ENCODE measurements at regions not wholly inside any gene's neighbourhood (a gene's known extent, or its start where the extent isn't known, plus 50 kb on each side); places are given as distances from the start of the nearest gene placed in this dataset.

DNA sequence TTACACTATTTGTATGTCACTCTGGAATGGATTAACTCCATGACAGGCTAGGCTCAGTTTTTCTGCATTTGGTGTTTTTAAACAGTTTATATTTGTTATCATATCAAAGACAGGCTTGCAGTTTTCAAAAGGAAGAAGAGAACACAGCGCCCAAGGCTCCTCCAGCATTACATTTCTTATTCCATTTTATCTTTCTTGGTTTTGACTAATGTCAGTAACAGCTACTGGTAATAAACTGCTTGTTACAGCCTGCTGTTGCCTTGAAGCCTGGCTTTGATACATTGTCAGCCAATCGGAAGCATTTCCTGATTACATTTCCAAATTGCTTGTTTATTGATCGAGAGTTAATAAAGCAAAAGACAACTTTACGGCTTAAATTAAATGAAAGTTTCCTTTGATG, 166.0 kb upstream of the MDFIC start:
- DNase-seq (ENCODE audit: low read depth in 2 of 2), result no peak

DNA sequence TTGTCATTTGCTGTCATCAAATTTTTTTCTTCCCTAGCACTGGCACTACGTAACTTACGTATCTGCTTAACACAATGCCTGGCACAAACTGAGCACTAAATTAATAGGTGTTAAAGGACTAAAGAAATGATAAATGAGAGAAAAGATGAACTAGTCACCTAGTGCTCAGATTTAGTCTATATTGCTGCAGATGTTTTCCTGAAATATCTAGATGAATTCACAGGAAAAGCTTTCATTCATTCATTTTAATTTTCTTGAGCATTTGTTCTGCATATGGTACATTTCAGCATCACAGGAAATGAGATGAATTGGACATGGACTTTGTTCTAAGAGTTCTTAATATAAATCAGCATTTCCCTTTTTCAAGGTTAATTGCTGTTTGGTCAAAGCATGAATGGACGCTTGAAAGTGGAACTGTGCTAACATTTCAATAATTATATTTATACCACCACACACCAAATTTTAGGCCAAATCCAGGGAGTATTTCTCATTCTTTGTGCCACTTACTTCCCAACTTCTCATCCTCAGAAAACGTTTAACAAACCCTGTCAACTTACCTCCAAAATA, 163.2 kb upstream of the MDFIC start:
- no peak for DNase-seq (ENCODE audit: low read depth in 2 of 2)

DNA sequence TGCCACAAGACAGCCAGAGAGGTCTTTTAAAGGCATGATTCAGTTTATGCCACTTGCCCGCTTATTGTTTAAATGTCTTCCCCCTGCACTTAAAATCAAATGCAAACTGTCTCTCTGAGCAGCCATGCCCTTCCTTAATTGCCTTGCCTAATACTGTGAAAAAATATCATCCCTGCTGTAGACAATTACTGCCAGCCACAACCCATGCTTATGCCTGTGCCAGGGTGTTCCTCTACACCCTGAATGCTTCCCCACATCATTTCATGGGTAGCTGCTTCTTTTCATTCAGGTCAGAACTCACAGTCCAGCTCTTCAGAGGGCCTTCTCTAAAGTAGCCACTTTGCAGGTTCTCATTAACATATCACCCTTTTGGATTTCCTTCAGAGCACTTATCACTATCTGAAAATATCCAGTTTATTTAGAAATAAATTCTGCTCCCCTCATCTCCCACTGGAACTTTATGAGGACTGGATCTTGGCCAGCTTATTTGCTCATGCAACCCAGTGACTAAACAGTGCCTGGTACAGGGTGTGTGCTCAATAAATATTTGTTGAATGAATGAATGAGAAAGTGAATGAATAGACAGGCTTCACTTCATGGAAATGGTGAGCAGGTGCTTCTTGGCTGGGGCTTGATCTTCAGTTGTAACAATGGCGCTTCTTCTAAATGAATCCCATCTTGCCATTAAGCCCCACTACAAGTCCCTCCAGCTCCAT, 162.4 kb upstream of the MDFIC start:
- no peak for DNase-seq (ENCODE audit: low read depth in 2 of 2)

DNA sequence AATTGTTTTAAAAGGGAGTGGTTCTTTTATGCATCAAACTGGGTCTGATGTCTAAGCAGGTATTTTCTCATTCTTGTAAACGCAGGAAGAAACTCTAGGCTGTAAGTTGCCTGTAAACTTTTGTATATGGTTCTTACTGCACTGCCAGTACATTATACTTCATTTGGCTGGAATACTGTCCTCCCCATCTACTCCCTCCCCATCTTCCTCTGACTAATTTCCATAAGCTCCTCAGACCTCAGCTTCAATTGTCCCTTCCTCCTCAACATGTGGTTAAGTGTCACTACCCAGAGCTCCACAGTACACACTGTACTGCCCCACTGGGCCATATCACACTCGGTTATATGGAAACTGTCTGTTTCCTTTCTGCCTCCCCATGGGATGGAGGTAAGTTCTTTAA, 161.4 kb upstream of the MDFIC start:
- DNase-seq (ENCODE audit: low read depth in 2 of 2), result no peak

DNA sequence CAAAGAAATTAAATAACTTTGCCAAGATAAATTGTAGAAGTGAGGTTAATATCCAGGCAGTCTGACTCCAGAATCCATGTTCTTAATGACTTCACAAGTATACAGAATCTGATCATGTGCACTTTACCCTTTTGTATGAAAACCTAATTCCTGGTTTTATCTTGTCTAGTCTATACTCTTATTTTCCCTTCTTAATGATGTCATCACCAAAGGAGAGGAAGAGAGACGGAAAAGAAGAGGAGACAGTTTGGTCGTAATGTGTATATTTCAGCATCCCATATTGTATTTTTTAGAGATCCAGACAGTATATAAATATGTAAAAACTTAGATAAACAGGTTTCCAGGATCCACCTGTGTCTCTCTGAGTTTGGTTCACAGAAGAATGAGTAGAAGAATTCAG, 159.9 kb upstream of the MDFIC start:
- no peak for DNase-seq (ENCODE audit: low read depth in 2 of 2)

DNA sequence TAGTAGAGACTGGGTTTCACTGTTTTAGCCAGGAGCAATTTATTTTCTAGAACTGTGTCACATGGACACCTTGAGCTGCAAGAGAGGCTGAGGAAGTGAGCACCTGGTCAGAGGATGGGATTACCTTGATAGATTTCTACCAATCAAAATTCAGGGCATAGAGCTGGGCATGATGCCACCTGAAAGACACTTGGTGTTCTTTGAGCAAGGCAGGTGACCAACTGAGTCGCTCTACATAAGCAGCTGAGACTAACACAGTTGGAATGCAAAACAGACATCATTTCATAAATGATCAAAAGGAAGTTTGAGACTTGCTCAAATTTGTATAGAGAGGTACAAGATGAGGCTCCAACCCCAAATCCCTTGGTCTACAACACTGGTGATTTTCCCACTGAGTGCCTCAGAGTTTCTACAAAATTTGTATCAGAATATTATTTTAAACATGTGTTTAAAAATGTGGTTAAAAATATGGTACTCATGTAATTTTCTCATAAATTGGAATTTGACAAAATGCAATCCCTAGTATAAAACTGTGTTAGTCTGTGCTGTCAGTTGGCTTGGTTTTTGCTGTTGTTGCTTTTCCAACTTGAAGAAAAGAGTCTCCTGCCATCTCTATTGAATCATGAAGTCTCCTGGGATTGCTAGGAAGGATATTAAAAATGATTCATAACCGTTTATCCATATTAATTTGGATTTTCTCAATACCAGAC, 156.4 kb upstream of the MDFIC start:
- no peak for DNase-seq (ENCODE audit: low read depth in 2 of 2)

DNA sequence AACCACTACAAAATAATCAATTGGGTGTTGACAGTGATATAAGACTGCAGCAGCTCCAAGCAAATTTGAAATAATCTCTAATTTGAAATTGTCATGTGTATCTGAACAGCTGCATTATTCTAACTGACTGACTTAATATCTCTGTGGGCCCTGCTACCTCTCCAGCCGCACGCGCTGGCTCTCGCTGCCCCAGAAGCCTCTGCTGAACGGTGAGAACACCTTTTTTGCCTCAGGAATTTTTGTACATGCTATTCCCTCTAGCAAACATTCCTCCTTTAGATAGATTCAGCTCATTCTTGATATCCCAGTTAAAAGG, 155.9 kb upstream of the MDFIC start:
- DNase-seq (ENCODE audit: low read depth in 2 of 2), result no peak

DNA sequence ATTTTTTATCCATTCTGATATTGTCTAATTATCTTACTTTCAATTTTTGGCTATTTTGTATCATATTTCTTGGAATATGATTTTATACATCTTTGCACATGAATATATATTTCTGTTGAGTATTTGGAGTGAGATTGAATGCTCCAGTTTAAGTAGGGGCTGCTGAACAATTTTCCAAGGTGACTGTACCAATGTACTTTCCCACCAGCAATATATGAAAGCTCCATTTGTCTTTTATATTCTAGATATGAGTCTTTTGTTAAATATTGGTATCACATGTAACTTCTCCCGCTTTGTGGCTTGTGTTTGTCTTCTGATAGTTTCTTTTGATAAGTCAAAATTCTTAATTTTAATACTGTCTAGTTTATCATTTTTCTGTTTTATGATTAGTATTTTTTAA, 144.6 kb upstream of the MDFIC start:
- no peak for DNase-seq (ENCODE audit: low read depth in 2 of 2)

DNA sequence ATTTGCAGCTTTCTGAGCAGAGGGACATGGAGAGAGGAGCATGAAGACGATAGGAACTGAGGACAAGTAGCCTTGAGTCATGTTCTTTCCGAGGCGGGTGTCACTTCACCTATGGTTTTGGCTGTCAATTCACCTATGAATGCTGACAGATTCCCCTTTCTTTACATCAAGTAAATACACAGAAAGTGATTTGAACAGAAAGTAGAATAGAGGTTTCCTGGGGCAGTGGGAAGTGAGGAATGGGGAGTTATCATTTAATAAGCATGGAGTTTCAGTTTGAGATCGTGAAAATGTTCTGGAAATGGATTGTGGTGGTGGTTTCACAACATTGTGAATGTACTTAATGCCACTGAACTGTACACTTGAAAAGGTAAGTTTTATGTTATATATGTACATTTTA, 138.4 kb upstream of the MDFIC start:
- DNase-seq (ENCODE audit: low read depth in 2 of 2), result no peak

DNA sequence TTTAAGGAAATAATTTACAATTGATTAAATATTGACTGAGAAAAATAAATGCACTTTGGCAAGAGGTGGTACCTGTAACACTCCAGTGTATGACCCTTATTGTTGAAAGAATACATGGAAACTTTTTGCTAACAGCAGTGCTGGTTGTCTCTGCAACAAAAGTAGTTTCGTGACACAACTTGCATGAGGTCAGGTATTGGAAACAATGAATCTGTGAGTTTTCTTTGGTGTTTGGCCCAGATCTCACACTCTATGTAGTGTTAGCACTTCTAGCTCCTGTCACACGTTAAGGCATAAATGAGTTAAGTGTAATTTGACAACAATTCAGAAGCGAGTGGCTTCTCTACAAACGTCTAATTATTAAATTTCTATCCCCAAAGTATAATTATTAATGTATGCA, 137.7 kb upstream of the MDFIC start:
- DNase-seq (ENCODE audit: low read depth in 2 of 2), result no peak

DNA sequence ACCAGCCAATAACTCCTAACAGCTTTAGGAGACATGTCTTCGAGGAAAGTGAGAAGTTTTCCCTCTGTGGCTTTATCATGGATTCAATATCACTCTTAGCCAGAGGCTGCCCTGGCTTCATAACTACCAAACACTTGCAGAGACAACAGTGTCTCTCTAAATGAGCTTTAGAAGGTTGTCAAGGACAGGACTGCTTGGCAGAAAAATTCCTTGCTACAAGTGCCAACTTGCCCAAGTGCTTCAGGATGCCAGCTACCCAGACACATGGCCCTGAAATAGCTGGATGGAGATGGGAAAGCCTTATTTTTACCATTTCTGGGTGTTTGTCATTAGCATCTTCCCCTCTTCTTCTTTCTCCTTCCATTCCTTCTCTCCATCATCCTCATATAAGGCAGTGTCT, 137.1 kb upstream of the MDFIC start:
- no peak for DNase-seq (ENCODE audit: low read depth in 2 of 2)

DNA sequence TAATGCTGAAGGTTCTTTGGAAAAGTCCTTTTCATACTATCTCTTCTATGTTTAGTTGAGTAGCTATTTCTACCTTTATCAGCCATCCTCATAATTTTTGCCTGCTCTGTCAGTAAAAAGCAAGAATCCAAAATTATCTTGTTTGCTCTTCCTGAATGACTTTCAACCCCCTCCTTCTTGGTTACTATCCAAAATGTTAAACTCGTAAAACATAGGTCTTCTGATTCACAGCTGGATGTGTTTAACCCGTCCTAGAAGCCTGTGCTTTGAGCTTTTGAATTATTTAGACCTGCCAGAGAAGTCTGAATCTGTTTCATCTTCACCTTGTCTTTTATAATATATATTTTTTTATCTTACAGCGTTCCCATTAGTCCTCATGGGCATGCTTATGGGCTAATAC, 136.4 kb upstream of the MDFIC start:
- DNase-seq (ENCODE audit: low read depth in 2 of 2), result no peak

DNA sequence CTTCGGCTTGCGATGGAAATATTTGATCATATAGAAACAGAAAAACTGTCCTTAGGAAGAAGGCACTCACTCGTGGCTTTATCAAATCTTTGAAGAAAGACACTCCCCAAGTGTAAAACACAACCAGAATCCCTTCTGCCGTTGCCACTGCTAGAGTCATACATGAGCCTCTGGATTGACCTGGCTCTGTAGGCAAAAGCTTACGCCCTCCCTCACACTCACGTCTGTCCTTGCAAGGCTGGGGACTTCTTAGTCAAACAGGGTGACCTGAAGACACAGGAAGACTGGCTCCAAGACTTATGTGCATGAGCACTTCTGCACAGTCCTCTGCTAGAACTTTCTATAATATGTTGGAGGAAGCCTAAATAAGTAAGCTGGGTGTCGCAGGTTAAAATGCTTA, 135.4 kb upstream of the MDFIC start:
- DNase-seq (ENCODE audit: low read depth in 2 of 2), result no peak

DNA sequence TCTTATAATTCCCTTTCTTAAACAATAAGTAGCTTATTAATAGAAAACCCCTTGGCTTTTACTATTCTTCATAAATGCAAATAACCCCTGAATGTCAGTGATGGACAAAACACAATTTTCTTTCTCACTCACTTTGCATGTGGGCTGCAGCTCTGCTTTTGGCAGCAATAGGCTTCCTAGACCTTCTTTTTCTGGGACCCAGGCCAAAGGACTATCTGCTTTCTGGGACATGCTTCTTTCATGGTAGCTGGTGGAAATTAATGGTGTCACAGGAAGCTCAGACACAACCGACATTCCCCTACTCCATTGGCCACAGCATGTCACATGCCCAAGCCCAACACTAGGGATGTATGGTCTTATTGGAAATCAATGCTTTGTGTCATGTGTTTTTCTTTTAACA, 134.3 kb upstream of the MDFIC start:
- no peak for DNase-seq (ENCODE audit: low read depth in 2 of 2)

DNA sequence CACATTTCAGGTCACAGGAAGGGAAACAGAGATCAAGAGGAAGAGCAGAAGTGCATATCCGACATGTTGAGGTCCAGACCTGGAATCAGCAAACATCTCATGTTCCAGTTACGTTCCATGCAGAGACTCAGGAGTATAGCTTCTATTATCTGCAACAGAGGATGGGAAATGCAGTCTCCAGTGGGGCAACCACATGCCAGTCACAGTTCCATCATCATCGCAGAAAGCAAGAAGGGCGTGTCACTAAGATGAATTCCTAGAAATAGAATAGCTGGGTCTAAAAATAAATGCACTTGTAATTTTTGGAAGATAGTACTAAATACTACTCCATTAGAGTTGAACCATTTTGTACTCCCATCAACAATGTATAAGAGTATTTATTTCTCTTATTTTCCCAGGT, 133.2 kb upstream of the MDFIC start:
- DNase-seq (ENCODE audit: low read depth in 2 of 2), result no peak

DNA sequence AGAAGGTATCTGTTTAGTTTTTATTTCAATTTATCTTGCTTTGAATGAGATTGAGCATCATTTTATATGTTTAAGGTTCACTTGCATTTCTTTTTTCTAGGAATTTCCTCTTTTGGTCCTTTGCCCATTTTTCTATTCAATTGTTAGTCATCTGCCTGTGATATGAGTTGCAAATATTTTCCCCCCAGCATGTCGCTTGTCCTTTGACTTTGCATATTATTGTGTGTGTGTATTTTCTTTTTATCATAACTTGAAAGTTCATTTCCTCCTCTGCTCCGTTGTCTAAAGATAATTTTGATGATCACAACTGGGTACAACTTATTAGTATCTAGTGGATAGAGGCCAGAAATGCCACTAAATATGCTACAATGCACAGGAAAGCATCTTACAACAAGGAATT, 132.7 kb upstream of the MDFIC start:
- DNase-seq (ENCODE audit: low read depth in 2 of 2), result no peak

DNA sequence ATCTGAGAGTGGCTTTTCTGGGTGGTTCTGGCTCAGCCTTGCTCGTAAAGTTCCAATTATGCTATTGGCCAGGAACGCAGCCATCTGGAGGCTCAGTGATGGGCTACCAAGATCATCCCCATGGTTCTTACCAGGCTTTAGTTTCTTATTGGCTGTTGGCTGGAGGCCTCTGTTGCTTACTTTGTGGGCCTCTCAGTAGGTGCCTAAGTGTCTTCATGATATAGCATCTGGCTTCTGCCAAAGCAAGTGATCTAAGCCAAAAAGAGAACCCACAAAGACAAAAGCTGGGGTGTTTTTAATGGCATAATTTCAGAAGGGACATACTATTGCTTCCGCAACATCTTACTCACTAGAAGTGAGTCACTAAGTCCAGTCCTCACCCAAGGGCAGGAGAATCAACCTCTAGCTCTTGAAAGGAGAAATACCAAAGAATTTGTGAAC, 132.0 kb upstream of the MDFIC start:
- no peak for DNase-seq (ENCODE audit: low read depth in 2 of 2)

DNA sequence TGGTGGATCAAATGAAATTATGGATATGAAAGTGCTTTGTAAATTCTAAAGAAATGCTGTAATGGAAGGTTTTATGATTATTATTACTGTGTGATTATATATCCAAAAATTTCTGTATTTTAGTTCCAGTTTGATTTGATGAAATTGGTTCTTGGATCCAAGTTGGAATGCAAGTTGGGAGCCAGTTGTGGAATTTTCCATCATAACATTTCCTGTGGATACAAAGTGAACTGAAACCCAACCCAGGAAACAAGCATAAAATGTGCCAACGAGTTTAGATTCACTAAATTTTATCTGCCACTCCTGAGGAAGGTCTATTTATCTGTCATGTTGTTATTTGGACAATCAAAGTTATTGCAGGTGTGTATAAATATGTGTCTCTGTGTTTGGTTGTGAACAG, 131.4 kb upstream of the MDFIC start:
- no peak for DNase-seq (ENCODE audit: low read depth in 2 of 2)

DNA sequence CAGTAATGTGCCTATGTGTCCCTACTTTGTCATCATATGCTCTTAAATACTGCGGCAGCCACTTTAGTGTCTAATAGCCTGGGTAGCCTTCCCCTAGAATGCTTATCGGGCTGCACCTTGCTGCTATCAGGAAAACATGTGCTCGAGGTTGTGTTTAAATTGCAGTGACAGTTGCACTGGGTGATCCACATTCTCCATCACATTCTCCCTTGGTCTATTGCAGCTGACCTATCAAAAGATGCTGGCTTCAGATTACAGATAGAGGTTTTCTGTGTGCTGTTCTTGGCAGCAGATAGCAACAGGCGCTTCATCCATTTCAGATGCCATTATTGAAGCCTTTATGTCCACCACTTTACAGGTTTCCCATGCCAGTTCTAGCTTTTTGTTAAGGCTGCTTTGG, 130.1 kb upstream of the MDFIC start:
- no peak for DNase-seq (ENCODE audit: low read depth in 2 of 2)

DNA sequence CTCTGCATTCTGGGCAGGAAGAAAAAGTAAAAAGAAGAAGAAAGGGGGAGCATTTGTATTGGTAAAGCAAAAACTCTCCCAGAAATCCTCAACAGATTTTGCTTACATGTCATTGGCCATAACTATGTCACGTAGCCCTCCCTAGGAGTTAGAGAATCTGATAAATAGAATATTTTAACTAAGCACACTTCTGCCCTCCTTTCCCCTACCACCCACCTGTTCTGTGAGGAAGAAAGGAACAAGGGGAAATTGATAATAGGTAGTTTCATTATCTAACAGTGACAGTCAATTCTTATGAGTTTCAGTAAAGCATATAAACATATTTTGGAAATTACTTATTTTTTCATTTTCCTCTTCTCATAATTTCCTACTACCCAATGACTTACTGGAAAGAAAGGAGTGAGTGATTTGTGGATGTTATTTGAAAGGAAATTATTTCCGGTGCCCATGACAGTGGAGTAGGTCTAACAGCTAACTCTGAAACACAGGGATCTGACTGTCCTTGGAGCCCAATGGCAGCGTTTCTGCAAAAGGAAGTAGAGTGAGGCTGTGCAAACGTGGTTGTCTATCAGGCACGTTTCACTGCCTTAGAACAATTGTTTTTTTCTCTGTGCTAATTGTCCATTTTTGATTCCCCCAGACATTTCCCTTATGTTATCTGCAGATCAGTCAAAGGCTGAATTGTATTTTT, 128.6 kb upstream of the MDFIC start:
- no peak for DNase-seq (ENCODE audit: low read depth in 2 of 2)

DNA sequence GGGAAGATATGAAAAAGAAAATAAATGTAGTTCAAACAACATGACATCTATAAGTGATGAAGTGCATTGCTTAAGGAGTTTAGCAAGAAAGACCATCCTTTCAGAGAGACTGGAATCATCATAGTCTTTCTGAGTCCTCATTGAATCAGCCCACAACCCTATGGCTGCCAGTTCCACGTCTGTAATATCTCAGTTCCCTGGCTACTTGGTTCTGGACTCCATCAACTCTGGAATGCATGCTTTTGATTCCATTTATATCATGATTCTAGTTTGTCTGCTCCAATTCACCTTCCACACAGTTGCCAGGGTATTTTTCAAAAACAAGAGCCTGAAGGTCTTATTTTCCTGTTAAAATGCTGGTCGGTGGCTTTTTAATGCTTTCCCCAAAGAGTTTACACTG, 126.4 kb upstream of the MDFIC start:
- DNase-seq (ENCODE audit: low read depth in 2 of 2), result no peak

DNA sequence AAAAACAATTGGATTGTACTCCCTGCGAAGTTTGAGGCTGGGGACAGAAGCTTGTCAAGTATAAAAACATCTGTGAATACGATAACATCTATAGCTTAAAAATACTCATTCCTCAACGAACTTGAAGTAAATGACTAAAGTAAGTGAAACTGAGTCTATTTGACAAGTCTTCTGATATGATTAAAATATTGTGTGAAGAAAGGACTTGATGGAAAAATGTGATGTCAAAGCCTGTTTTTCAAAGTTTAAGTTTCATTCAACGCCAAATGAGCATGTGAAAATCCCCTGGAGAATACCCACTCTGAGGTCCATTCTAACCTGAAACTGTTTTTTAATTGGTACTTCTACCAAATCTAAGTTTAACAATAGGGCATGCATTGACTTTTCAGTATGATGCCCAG, 122.3 kb upstream of the MDFIC start:
- DNase-seq (ENCODE audit: low read depth in 2 of 2), result no peak

DNA sequence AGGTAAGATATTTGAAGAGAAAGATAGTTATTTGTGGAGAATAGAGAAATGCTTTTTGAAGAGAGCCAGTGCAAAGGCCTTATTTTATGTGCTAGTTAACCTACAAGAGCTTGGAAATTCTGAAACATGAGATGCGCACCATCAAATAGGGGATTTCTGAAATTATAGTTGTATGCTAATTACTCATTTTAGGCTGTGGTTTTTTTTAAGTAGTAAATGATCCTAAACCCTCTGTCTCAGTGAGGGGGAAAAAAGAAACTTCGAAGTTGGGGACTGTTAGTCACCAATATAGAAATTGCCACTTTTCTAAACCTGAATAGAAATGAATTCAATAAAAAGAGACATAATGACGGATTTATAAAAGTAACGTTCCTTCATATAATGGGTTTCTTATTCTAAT, 119.3 kb upstream of the MDFIC start:
- no peak for DNase-seq (ENCODE audit: low read depth in 2 of 2)
